RWPE2 (cell line): ENCODE measurements at regions not wholly inside any gene's neighbourhood (a gene's known extent, or its start where the extent isn't known, plus 50 kb on each side); places are given as distances from the start of the nearest gene placed in this dataset.

Experiments
- ATAC-seq: fragments of 200-7000 bp; cut with Tn5 transposase; 3 replicates; pipeline ENCODE4 v1.9.1; 2021; ENCODE audit warnings: low read depth
- DNase-seq: peaks from one replicate; pipeline ENCODE4 v3.0.0-alpha.2; 2020; ENCODE audit warnings: low spot score
- H3K27ac ChIP-seq: fragments of 450-650 bp; 2 replicates; pipeline ENCODE4 v1.5.1; 2017; ENCODE audit warnings: mild to moderate bottlenecking; ENCODE audit not compliant: poor library complexity, severe bottlenecking
- H3K27me3 ChIP-seq: fragments of 250-450 bp; sonication (Bioruptor Pico); 2 replicates; pipeline ENCODE4 v1.5.1; 2021; ENCODE audit warnings: mild to moderate bottlenecking, moderate library complexity; ENCODE audit not compliant: insufficient read depth, poor library complexity, severe bottlenecking
- H3K36me3 ChIP-seq: fragments of 250-450 bp; sonication (Bioruptor Pico); 2 replicates; pipeline ENCODE4 v1.5.1; 2020; ENCODE audit warnings: low read depth, mild to moderate bottlenecking, moderate library complexity
- H3K4me1 ChIP-seq: fragments of 250-450 bp; sonication (Bioruptor Pico); 2 replicates; pipeline ENCODE4 v1.5.1; 2021; ENCODE audit warnings: mild to moderate bottlenecking, moderate library complexity; ENCODE audit not compliant: insufficient read depth, poor library complexity, severe bottlenecking
- H3K4me3 ChIP-seq: fragments of 250-450 bp; sonication (Bioruptor Pico); 2 replicates; pipeline ENCODE4 v1.5.1; 2021; ENCODE audit warnings: mild to moderate bottlenecking, moderate library complexity; ENCODE audit not compliant: severe bottlenecking
- H3K9me3 ChIP-seq: fragments of 250-450 bp; sonication (Bioruptor Pico); 2 replicates; pipeline ENCODE4 v1.5.1; 2021; ENCODE audit warnings: mild to moderate bottlenecking, moderate library complexity; ENCODE audit not compliant: severe bottlenecking
- CTCF ChIP-seq: fragments of 450-650 bp; IDR thresholded peaks from one replicate; pipeline ENCODE4 v1.5.1; 2017; ENCODE audit warnings: mild to moderate bottlenecking, moderate library complexity; ENCODE audit not compliant: poor library complexity, severe bottlenecking

DNA sequence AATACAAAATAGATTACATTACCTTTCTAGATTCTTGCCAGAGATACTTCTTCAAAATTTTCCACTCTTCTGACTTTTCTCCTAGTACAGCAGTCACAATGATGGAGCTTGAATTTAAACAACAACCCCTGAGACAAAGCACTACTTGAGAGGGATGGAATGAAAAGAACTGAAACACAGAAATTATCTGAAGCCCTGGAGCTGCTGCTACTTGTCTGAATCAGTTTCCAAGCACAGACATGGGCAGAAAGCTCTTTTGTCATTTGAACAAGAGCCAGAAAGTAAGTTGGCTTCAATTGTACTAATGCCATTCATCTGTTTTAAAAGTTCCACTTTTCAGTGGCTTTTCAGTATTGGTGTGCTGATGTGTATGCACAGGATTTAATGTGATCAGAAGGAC lies 718.5 kb upstream of the ARPP21 start:
- Histone ChIP-seq H3K36me3 (no peaks in the 10 kb centered on the region), H3K27me3 (no peaks in the 10 kb centered on the region), H3K9me3 (no peaks in the 10 kb centered on the region), H3K27ac (no peak overlapping the region), H3K4me3 (no peak overlapping the region), H3K4me1 (no peaks in the 10 kb centered on the region)
- ATAC-seq (no peak), DNase-seq (no peak)
- no peak for TF ChIP-seq CTCF

DNA sequence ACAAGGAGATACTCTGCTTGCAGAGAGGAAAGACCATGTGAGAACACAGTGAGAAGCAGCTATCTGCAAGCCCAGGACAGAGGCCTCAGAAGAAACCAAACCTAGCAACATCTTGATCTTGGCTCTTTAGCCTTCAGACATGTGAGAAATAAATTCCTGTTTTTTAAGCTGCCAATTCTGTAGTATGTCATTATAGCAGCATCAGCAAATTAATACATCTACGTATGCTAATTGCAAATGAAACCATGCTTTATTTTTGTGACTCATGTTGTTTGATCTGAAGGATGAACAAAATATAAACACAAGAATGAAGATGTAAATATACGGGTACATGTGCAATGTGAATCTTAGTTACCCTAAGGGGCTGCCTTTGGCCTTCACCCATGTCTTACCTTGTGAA lies 714.4 kb upstream of the ARPP21 start:
- Histone ChIP-seq H3K27ac (no peak overlapping the region), H3K36me3 (no peaks in the 10 kb centered on the region), H3K27me3 (no peaks in the 10 kb centered on the region), H3K4me3 (no peak overlapping the region), H3K4me1 (no peaks in the 10 kb centered on the region), H3K9me3 (no peaks in the 10 kb centered on the region)
- no peak for DNase-seq
- TF ChIP-seq CTCF = no peak
- ATAC-seq = no peak

GRCh38 chr3:34925851-34926250 lies 713.5 kb upstream of the ARPP21 start:
- no peaks in the 10 kb centered on the region for H3K9me3 ChIP-seq
- no peaks in the 10 kb centered on the region for H3K4me1 ChIP-seq
- ATAC-seq (no peak), DNase-seq (no peak)
- no peak for TF ChIP-seq CTCF
- H3K4me3 ChIP-seq = no peak overlapping the region
- H3K36me3 ChIP-seq = no peaks in the 10 kb centered on the region
- no peaks in the 10 kb centered on the region for H3K27me3 ChIP-seq
- no peak overlapping the region for H3K27ac ChIP-seq

- Histone ChIP-seq H3K4me3 (no peak overlapping the region), H3K27ac (no peak overlapping the region), H3K27me3 (no peaks in the 10 kb centered on the region), H3K9me3 (no peaks in the 10 kb centered on the region), H3K36me3 (no peaks in the 10 kb centered on the region), H3K4me1 (no peaks in the 10 kb centered on the region)
- DNase-seq = no peak
- ATAC-seq = no peak
- no peak for TF ChIP-seq CTCF
Observed at GRCh38 chr3:34929036-34929435, 710.3 kb upstream of the ARPP21 start.

GRCh38 chr3:34934660-34935059 lies 704.7 kb upstream of the ARPP21 start:
- H3K4me1 ChIP-seq = no peaks in the 10 kb centered on the region
- DNase-seq (no peak), ATAC-seq (no peak)
- H3K9me3 ChIP-seq = no peaks in the 10 kb centered on the region
- no peak overlapping the region for H3K4me3 ChIP-seq
- H3K36me3 ChIP-seq = no peaks in the 10 kb centered on the region
- H3K27me3 ChIP-seq = no peaks in the 10 kb centered on the region
- no peak overlapping the region for H3K27ac ChIP-seq
- no peak for TF ChIP-seq CTCF
